Activated naive CD4-positive, alpha-beta T cell treated with anti-CD3 and anti-CD28 coated beads, Interleukin-2, amount 50 U/mL, for 24 hours (primary cell): ENCODE measurements at regions not wholly inside any gene's neighbourhood (a gene's known extent, or its start where the extent isn't known, plus 50 kb on each side); places are given as distances from the start of the nearest gene placed in this dataset.

ENCODE experiments used
- H3K27ac Mint-ChIP-seq: one replicate; pipeline ENCODE4 v1.8.0; 2021; ENCODE audit warnings: mild to moderate bottlenecking, mixed read lengths
- H3K27me3 Mint-ChIP-seq: one replicate; pipeline ENCODE4 v1.8.0; 2021; ENCODE audit warnings: mixed read lengths
- H3K36me3 Mint-ChIP-seq: one replicate; pipeline ENCODE4 v1.8.0; 2021; ENCODE audit warnings: mixed read lengths
- H3K4me1 Mint-ChIP-seq: one replicate; pipeline ENCODE4 v1.8.0; 2021; ENCODE audit warnings: mixed read lengths
- H3K4me3 Mint-ChIP-seq: one replicate; pipeline ENCODE4 v1.8.0; 2021; ENCODE audit warnings: mild to moderate bottlenecking, mixed read lengths
- H3K9me3 Mint-ChIP-seq: one replicate; pipeline ENCODE4 v1.8.0; 2021; ENCODE audit warnings: mixed read lengths

- Mint-ChIP-seq H3K36me3 (no peaks in the 10 kb centered on the region), H3K4me3 (no peak overlapping the region), H3K4me1 (no peaks in the 10 kb centered on the region), H3K9me3 (no peaks in the 10 kb centered on the region), H3K27ac (no peak overlapping the region), H3K27me3 (peaks cover 1% of the 10 kb centered on the region)
These were observed 611.4 kb downstream of the DACH1 start for GRCh38 chr13:71255633-71256032.

- Mint-ChIP-seq H3K4me1 (no peaks in the 10 kb centered on the region), H3K4me3 (no peak overlapping the region), H3K9me3 (no peaks in the 10 kb centered on the region), H3K27ac (no peak overlapping the region), H3K36me3 (no peaks in the 10 kb centered on the region), H3K27me3 (peaks cover 1% of the 10 kb centered on the region)
These were observed 612.6 kb downstream of the DACH1 start for GRCh38 chr13:71254384-71254783.

GRCh38 chr13:71252184-71252704 is 614.8 kb downstream of the DACH1 start:
- peaks cover 1% of the 10 kb centered on the region for H3K27me3 Mint-ChIP-seq
- no peaks in the 10 kb centered on the region for H3K9me3 Mint-ChIP-seq
- no peak overlapping the region for H3K4me3 Mint-ChIP-seq
- H3K27ac Mint-ChIP-seq = no peak overlapping the region
- no peaks in the 10 kb centered on the region for H3K36me3 Mint-ChIP-seq
- no peaks in the 10 kb centered on the region for H3K4me1 Mint-ChIP-seq

GRCh38 chr13:71251292-71251951 is 615.6 kb downstream of the DACH1 start:
- Mint-ChIP-seq H3K36me3 (no peaks in the 10 kb centered on the region), H3K27me3 (peaks cover 1% of the 10 kb centered on the region), H3K27ac (no peak overlapping the region), H3K4me1 (no peaks in the 10 kb centered on the region), H3K9me3 (no peaks in the 10 kb centered on the region), H3K4me3 (no peak overlapping the region)

- Mint-ChIP-seq H3K4me1 (no peaks in the 10 kb centered on the region), H3K36me3 (no peaks in the 10 kb centered on the region), H3K9me3 (no peaks in the 10 kb centered on the region), H3K27ac (no peak overlapping the region), H3K27me3 (no peaks in the 10 kb centered on the region), H3K4me3 (no peak overlapping the region)
These were observed 618.0 kb downstream of the DACH1 start for GRCh38 chr13:71249011-71249410.

- Mint-ChIP-seq H3K27ac (no peak overlapping the region), H3K4me3 (no peak overlapping the region), H3K27me3 (no peaks in the 10 kb centered on the region), H3K9me3 (no peaks in the 10 kb centered on the region), H3K4me1 (no peaks in the 10 kb centered on the region), H3K36me3 (no peaks in the 10 kb centered on the region)
These were observed 622.8 kb downstream of the DACH1 start for GRCh38 chr13:71244161-71244560.

- H3K36me3 Mint-ChIP-seq = no peaks in the 10 kb centered on the region
- H3K9me3 Mint-ChIP-seq = no peaks in the 10 kb centered on the region
These were observed 624.8 kb downstream of the DACH1 start for GRCh38 chr13:71242201-71242600.

GRCh38 chr13:71240911-71241310 is 626.1 kb downstream of the DACH1 start:
- Mint-ChIP-seq H3K4me3 (no peak overlapping the region), H3K36me3 (no peaks in the 10 kb centered on the region), H3K27ac (no peak overlapping the region), H3K9me3 (no peaks in the 10 kb centered on the region), H3K27me3 (no peaks in the 10 kb centered on the region), H3K4me1 (no peaks in the 10 kb centered on the region)

More at GRCh38 chr13:71242201-71242600, 624.8 kb downstream of the DACH1 start:
- H3K4me3 Mint-ChIP-seq = no peak overlapping the region
- H3K27ac Mint-ChIP-seq = no peak overlapping the region
- no peaks in the 10 kb centered on the region for H3K27me3 Mint-ChIP-seq
- H3K4me1 Mint-ChIP-seq = no peaks in the 10 kb centered on the region

GRCh38 chr13:71237332-71237731 is 629.7 kb downstream of the DACH1 start:
- Mint-ChIP-seq H3K27ac (no peak overlapping the region), H3K27me3 (no peaks in the 10 kb centered on the region), H3K4me1 (no peaks in the 10 kb centered on the region), H3K36me3 (no peaks in the 10 kb centered on the region), H3K9me3 (no peaks in the 10 kb centered on the region), H3K4me3 (no peak overlapping the region)

- Mint-ChIP-seq H3K27ac (no peak overlapping the region), H3K27me3 (no peaks in the 10 kb centered on the region), H3K36me3 (no peaks in the 10 kb centered on the region), H3K9me3 (no peaks in the 10 kb centered on the region), H3K4me1 (no peaks in the 10 kb centered on the region), H3K4me3 (no peak overlapping the region)
These were observed 647.1 kb downstream of the DACH1 start for GRCh38 chr13:71219698-71220415.

GRCh38 chr13:71218960-71219359 is 648.0 kb downstream of the DACH1 start:
- no peak overlapping the region for H3K27ac Mint-ChIP-seq
- no peaks in the 10 kb centered on the region for H3K9me3 Mint-ChIP-seq
- H3K4me3 Mint-ChIP-seq = no peak overlapping the region
- H3K4me1 Mint-ChIP-seq = no peaks in the 10 kb centered on the region
- H3K36me3 Mint-ChIP-seq = no peaks in the 10 kb centered on the region
- no peaks in the 10 kb centered on the region for H3K27me3 Mint-ChIP-seq

GRCh38 chr13:71217827-71218226 is 649.2 kb downstream of the DACH1 start:
- Mint-ChIP-seq H3K4me1 (no peaks in the 10 kb centered on the region), H3K4me3 (no peak overlapping the region)

GRCh38 chr13:71214821-71215220 is 652.2 kb downstream of the DACH1 start:
- no peaks in the 10 kb centered on the region for H3K27me3 Mint-ChIP-seq
- no peaks in the 10 kb centered on the region for H3K36me3 Mint-ChIP-seq
- no peak overlapping the region for H3K4me3 Mint-ChIP-seq
- H3K4me1 Mint-ChIP-seq = no peaks in the 10 kb centered on the region
- no peaks in the 10 kb centered on the region for H3K9me3 Mint-ChIP-seq
- H3K27ac Mint-ChIP-seq = no peak overlapping the region

More at GRCh38 chr13:71217827-71218226, 649.2 kb downstream of the DACH1 start:
- H3K27me3 Mint-ChIP-seq = no peaks in the 10 kb centered on the region
- H3K36me3 Mint-ChIP-seq = no peaks in the 10 kb centered on the region
- no peak overlapping the region for H3K27ac Mint-ChIP-seq
- H3K9me3 Mint-ChIP-seq = no peaks in the 10 kb centered on the region

GRCh38 chr13:71214357-71214756 is 652.6 kb downstream of the DACH1 start:
- Mint-ChIP-seq H3K9me3 (no peaks in the 10 kb centered on the region), H3K4me1 (no peaks in the 10 kb centered on the region)

GRCh38 chr13:71213252-71213821 is 653.7 kb downstream of the DACH1 start:
- Mint-ChIP-seq H3K36me3 (no peaks in the 10 kb centered on the region), H3K27me3 (no peaks in the 10 kb centered on the region), H3K9me3 (no peaks in the 10 kb centered on the region), H3K4me1 (no peaks in the 10 kb centered on the region), H3K4me3 (no peak overlapping the region), H3K27ac (no peak overlapping the region)

More at GRCh38 chr13:71214357-71214756, 652.6 kb downstream of the DACH1 start:
- Mint-ChIP-seq H3K36me3 (no peaks in the 10 kb centered on the region), H3K4me3 (no peak overlapping the region), H3K27me3 (no peaks in the 10 kb centered on the region), H3K27ac (no peak overlapping the region)

- Mint-ChIP-seq H3K4me3 (no peak overlapping the region), H3K27me3 (no peaks in the 10 kb centered on the region), H3K9me3 (peaks cover 6% of the 10 kb centered on the region), H3K4me1 (no peaks in the 10 kb centered on the region), H3K36me3 (no peaks in the 10 kb centered on the region), H3K27ac (no peak overlapping the region)
These were observed 656.1 kb downstream of the DACH1 start for GRCh38 chr13:71210861-71211260.
